ENCODE measurements at regions not wholly inside any gene's neighbourhood (a gene's known extent, or its start where the extent isn't known, plus 50 kb on each side); places are given as distances from the start of the nearest gene placed in this dataset.
A peak's percentile ranks its signal among the peaks of the same experiment; 100 is the strongest.

- no peak for DNase-seq
Observed at GRCh38 chr1:232271991-232272589, 357.8 kb downstream of the SIPA1L2 start.

DNA sequence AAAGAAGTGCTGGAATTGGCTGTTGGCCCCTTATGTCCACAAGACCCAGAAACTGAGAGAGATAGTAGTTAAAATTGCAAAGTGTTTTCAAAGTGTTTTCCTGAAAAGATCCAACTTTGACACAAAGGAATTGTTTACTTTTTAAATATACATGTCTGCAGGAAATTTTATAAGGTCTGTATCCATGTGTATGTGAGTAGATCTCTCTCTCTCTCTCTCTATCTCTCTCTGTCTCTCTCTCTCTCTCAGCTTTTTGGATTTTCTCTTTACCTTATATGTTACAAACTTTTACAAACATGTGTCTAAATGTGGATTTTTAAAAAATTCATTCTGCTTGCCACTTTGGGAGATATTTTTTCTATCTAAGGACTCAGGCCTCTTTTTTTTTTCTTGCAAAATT is 358.6 kb downstream of the SIPA1L2 start:
- no peak for DNase-seq

DNA sequence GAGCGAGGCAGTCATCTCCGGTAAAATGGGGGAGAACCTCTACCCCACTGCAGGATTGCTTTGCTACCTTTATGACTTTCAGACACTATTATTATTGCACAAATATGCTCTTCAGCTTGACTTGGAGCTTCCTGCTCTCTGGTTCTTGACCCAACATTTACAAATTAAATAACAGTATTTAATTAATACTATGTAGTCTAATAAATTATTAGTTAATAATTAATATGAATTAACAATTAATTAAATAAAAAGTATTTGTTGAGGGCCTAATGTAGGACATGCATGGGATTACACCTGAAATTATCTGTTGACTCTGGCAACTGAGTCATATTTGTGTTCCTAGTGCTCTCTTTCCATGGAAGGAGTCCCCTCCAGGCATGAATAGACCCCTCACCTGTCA is 359.9 kb downstream of the SIPA1L2 start:
- no peak for DNase-seq

DNA sequence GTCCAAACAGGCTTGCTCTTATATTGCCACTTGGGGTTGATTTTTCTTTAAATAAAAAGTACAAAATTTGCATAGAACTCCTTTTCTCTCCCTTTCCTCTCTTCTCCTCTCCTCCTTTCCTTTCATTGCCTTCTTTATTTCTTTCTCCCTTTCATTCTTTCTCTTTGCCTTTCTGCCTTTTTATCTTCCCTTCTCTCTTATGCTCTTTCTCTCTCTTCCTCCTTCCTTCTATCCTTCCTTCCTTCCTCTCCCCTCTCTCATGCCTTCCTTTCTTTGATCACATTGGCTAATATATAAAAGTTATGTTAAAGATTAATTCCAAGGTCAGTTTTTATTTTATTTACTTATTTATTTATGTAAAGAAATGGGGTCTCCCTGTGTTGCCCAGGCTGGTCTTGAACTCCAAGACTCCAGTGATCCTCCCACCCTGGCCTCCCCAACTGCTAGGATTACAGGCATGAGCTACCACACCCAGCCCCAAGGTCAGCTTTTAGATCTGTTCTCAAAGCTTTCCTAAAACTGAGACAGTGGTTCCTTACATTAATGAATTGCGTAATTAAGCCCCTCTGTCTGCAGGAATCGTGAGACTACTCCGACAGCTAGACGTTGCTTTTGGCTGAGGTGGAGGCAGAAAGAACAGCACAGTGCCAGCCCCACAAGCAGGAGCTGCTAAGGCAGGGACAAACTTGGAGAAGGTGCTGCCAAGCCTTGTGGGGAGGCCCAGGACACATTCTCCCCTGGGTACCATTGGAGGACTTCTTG is 361.9 kb downstream of the SIPA1L2 start:
- DNase-seq, result no peak

DNA sequence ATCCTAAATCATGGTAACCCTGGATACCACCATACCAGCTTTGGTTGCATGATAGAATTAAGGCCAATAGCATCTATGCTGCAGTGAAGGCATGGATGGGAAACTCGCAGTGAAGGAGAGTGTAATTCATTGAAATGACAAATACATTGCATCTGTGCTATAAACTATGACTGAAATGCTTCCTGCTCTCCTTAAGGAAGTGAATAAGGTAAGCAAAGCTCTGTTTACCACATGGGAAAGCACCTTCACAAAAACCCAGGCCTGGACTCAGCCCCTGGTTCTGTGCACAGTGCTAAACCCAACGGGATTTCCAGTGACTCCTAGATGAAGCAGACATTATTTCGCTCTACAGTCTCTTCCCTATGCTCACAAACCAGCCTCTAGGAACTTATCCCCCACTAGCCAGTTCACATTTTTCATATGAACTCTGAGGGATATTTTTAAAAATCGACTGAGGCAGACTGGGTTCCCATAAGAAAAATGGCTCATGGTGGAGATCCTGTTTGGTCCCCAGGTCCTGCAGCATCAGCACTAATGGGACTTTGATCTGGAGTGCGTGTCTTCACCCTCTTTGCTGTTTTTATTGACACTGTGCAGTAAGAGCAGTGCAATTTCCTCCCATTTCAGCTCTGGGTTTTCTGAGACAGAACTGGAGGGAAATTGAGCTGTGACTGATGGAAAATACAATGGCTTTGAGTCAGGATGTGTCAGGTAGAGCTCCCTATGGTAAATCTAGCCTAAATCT is 362.7 kb downstream of the SIPA1L2 start:
- DNase-seq, result no peak

DNA sequence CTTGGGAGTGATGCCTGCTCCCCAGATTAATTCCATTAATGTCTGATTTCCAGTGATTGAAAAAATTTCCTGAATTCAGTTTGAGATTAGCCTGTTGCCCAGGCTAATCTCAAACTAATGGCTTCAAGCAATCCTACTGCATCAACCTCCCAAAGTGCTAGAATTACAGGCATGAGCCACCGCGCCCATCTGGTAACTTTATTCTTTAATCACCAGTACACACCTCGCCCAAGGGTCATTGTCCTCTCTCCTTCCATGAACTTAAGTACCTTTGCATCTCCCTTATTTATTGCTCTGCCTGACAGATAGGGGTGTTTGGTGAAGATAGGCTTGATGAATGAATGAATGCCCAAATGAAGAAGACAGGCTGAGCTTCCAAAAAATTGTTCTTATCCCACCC is 366.5 kb downstream of the SIPA1L2 start:
- no peak for DNase-seq

DNA sequence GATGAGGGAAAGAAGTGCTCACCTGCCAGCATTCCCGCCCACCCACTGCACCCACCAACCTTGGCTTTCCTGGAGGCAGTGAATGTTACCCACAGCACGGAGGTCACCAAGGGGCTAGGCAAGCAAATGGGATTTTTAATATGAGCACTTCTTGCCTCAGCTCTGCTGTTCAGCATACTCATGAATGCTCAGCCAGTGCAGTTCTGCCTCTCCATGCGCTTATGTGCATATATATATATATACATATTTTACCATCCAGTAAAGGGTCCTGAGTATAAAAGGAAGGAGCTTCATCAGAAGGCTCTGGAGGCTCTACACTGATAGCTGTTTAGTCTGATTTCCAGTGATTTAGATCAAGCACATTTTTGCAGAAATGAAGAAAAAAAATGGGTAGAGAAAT is 366.9 kb downstream of the SIPA1L2 start:
- no peak for DNase-seq

DNA sequence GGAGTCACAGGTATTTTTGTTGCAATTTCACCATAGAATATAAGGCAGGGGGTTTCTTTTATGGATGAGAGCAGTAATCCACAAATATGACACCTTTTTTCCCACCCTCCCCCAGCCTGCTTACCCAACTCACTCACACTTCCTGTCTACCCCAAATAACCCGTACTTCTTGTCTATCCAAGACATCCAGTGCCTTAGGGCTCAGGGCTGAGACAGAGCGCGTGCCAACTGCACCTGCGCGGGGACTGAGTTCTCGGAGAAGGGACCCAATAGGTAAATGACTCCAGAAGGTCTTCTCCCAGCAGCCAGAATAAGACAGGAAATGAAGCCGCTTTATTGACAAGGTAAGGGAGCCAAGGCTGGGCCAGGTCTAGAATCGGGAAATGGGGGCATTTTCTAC is 369.1 kb downstream of the SIPA1L2 start:
- no peak for DNase-seq

GRCh38 chr1:232260045-232260444 is 369.9 kb downstream of the SIPA1L2 start:
- no peak for DNase-seq

GRCh38 chr1:232259333-232259732 is 370.6 kb downstream of the SIPA1L2 start:
- DNase-seq, result no peak

DNA sequence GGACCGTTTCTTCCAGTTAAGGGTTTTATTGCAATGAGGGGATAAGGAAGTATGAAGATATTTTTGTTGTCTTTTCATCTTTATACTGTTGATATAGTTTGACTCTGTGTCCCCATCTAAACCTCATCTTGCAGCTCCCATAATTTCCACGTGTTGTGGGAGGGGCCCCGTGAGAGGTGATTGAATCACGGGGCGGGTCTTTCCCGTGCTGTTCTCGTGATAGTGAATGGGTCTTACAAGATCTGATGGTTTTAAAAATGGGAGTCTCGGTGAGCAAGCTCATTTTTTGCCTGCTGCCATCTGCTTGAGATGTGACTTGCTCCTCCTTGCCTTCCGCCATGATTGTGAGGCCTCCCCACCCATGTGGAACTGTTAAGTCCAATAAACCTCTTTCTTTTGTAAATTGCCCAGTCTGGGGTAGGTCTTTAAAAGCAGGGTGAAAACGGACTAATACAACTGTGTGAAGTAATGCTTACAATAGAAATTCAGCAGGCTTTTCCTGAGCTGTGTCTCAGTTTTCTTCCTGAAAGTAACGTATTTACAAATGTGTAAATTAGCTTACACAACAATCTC is 377.3 kb downstream of the SIPA1L2 start:
- DNase-seq, result no peak

DNA sequence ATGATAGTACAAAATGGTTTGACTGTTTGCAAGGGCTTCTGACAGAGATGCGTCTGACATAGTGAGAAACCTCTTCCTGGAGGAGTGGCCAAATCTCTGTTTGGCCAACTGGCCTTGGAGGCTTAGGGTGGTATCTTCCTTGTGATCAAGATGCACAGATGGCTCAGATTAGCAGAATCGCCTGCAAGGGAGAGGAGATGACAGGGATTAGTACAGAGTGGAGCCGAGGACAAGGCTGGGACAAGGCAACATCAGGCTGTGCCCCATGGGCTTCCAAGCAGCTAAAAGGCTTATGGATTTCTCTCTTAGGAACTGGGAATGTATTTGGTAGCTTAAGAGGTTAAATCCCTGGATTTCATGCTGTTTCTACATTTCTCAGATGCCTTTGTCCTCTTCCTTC is 379.1 kb downstream of the SIPA1L2 start:
- no peak for DNase-seq

DNA sequence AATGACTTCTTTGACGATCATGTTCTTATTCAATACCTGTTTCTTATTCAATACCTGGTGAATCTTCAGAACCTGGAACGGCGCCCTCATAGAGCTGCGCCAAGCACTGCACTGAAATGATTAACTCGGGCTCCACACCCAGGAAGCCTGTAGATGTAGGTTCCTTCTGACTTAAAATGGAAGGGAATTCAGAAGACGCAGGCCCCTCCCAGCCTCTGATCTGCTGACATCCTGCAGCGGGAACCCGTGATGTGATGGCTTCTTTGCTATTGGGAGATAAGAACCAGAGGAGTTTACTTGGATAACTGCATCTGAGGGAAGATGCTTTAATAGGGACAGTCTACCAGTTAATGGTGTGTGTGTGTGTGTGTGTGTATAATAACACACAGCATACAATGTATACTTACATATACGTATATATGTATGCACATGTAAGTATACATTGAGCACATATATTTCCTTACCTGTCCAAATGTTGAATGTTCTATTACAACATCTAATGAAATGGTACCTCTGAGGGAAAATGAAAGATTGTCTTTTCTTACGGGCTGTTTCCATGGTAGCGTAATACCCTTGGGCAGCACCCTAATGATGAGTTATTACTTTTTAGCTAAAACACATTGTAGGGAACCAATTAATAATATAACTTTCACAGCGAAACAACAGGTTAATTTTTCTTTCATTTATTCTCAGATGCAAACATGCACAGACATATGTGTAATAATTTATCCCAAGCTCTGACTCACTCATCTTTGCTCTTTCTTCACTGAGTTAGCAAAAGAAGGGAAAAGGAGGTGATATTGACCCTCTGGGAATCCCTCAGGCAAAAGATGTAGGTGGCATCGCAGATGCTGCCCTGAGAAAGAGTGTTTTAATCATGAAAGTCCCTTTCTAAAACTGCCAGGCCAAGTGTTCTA is 379.8 kb downstream of the SIPA1L2 start:
- no peak for DNase-seq

GRCh38 chr1:232249339-232249738 is 380.6 kb downstream of the SIPA1L2 start:
- no peak for DNase-seq

DNA sequence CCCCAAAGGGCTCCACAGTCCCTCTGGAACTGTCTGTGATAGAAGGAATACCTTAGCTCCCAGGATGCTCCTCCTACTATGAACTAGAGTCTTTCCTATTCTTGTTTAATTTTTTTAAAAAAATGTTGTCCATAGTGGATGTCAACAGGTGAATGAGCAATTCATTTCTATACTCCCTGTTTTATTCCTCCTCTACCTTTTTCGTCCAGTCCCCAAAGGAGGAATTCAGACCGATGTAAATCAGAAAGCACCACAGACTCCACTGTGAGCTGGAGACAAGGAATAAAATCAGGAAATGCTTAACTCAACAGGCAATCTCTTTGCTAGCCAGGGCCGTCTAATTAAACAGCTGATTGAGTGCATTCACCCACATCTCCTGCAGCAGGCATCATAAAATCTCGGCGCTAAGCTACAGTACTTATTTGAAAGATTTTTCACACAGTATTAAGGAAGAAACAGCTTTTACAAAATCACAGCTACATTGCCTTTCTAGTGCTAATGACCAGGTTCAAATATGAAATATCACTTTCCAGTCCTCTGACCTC is 381.6 kb downstream of the SIPA1L2 start:
- DNase-seq, result no peak

- DNase-seq, result no peak
Observed at GRCh38 chr1:232247669-232248068, 382.3 kb downstream of the SIPA1L2 start.

DNA sequence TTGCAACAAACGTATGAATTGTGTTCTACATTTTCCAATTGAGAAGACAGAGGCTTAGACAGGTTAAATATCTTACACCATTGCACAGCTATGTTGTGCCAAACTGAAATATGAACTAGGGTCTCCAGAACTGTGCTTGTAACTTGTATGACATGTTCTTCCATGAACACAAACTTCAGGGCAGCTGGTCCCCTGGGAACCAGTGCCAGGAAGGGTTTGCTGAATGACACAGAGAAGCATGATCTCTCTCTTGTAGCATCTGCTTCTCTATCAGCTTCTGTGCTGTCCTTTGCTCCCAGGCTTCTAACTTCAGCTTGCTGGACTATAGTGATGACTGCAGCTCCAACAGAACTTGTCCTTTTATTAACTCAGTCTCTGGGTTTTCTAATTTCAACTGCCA is 385.5 kb downstream of the SIPA1L2 start:
- DNase-seq, result no peak

GRCh38 chr1:232239998-232240397 is 389.9 kb downstream of the SIPA1L2 start:
- DNase-seq, result no peak

DNA sequence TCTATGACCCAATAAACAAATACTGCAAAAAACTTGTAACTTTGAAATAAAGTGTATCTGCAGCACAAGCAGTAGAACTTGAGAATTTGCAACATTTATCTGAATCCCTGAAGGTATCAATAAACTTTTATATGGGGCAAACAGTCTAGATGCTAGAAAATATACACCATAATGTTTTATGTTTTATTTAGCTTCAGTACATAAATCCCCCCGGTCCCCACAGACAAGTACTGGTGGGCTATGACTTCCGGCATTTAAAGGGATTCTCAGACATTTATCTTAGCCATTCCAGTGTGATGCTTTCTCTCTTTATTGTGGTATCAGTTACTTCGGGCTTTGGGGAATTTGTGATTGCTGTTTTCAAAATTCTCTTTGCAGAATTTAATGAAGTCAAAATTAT is 390.4 kb downstream of the SIPA1L2 start:
- no peak for DNase-seq

- DNase-seq, result no peak
Observed at GRCh38 chr1:232238009-232238408, 391.9 kb downstream of the SIPA1L2 start.

DNA sequence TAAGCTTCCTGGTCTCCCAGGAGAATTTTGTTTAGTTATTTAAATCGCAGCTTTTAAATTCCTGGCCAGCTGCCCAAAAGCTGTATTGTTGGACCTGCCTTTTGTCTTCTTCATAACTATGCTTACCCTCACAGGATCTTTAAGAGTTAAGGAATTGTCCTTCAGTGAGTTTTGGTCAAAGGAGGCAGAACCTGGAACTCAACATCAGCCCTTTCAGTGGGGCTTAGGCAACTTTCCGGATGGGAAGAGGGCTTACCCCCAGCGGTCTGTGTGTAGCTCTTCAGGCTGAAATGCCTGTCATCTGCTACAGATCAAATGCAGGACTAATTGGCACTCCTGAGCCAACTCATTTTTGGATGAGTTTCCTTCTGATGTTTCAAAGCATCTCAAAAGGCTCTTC is 402.6 kb downstream of the SIPA1L2 start:
- no peak for DNase-seq

GRCh38 chr1:232226197-232226712 is 403.7 kb downstream of the SIPA1L2 start:
- peak; percentile 65 for DNase-seq
